HG03520 (cell line): ENCODE measurements at regions not wholly inside any gene's neighbourhood (a gene's known extent, or its start where the extent isn't known, plus 50 kb on each side); places are given as distances from the start of the nearest gene placed in this dataset.
A peak's percentile ranks its signal among the peaks of the same experiment; 100 is the strongest.

Experiments
- ATAC-seq: cut with Tn5 transposase; IDR thresholded peaks from one replicate; pipeline ENCODE4 v1.9.1; 2021; ENCODE audit warnings: mild to moderate bottlenecking, moderate library complexity; ENCODE audit not compliant: unreplicated experiment

- ATAC-seq = no peak
Observed at GRCh38 chr6:119921491-119922010, 572.0 kb upstream of the MAN1A1 start.

GRCh38 chr6:119917186-119917585, 567.6 kb upstream of the MAN1A1 start:
- ATAC-seq = no peak

- no peak for ATAC-seq
Observed at GRCh38 chr6:119915971-119916370, 566.4 kb upstream of the MAN1A1 start.

DNA sequence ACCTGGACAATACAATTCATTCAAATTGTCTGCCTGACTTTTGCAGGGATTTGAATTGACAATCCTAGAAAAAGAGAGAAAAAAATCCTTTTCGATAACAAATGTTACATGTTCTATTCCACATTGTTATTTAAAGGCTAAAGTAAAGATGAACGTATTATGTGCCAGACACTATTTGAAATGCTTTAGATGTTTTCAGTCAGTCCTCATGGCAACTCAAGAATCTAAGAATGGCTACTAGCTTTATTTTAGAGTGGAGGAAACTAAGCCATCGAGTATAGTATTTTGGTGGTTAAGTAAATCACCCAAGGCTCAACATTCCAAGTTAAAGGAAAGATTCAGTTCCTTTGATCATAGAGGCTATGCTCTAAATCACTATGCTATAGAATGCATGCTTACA, 558.6 kb upstream of the MAN1A1 start:
- no peak for ATAC-seq

- no peak for ATAC-seq
Observed at GRCh38 chr6:119902681-119903080, 553.1 kb upstream of the MAN1A1 start.

- ATAC-seq = no peak
Observed at GRCh38 chr6:119896806-119897205, 547.2 kb upstream of the MAN1A1 start.

DNA sequence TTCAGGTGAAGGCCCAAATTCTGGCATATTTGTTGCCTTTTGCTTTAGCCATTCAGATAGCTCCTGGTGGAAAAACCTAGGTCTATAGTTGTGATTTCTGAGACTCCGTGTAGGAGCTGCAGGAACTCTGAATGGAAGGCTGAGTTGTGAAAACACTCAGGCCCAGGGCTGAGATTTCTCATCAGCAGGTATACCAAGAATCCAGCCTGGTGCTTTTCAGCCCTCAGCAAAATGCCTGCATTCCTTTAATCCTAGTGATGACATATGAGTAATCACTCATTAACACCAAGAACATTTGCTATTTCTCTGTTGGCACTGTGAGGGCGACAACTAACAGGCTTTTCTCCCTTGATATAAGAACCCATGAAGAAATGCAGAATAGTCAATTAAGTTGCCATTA, 546.1 kb upstream of the MAN1A1 start:
- ATAC-seq = no peak

- ATAC-seq = no peak
Observed at GRCh38 chr6:119894811-119895210, 545.2 kb upstream of the MAN1A1 start.

DNA sequence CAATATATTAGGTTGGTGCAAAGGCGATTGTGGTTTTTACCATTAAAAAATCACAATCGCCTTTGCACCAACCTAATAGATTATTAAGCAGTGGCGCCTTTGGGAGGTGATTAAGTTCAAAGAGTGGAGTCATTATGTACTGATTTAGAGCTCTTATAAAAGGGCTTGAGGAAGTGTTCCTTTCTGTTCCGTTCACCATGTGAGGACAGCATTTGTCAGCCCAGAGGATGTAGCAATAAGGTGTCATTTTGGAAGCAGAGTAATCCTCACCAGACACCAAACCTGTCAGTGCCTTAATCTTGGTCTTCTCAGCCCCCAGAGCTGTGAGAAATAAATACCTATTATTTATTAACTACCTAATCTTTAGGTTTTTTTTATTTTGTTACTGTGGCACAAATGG, 542.1 kb upstream of the MAN1A1 start:
- no peak for ATAC-seq

GRCh38 chr6:119891206-119891605, 541.6 kb upstream of the MAN1A1 start:
- ATAC-seq = no peak

- ATAC-seq = peak; percentile 49
Observed at GRCh38 chr6:119890470-119890869, 540.9 kb upstream of the MAN1A1 start.

DNA sequence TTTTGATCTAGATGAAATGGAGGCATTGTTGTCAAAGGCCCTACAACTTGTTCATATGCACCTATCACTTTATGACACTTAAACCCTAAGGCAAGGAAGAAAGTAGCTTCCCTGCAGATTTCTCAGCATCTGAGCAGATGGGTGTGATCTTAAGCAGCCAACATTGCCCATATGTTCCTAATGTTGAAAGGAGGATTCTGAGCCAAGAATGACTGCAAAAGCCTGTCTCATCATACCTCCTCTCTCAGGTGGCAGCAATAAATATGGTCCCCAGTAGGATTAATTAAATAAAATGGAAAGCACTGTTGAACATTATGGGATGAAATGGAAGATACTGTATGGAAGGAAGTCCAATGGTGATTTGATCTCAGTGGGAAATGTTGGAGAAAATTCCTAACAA, 538.1 kb upstream of the MAN1A1 start:
- ATAC-seq = no peak

- ATAC-seq = no peak
Observed at GRCh38 chr6:119881416-119881815, 531.9 kb upstream of the MAN1A1 start.

DNA sequence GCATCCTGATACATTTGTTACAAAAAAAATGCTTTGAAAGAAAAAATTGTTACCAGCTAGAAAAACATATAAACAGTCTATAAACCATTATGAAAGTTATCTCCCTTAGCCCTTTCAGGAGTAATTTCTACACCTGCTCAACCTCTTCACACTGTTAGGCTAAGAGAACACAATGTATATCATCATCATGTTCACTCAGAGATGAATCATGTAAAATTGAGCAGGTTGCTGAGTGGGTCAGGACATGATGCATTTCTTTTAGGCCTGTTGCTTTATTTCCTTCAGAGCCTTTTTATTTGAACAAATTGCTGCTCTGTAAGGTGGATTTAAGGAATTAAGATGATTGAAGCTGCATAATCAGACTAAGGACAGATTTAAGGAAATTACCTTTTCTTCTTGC, 531.3 kb upstream of the MAN1A1 start:
- no peak for ATAC-seq

DNA sequence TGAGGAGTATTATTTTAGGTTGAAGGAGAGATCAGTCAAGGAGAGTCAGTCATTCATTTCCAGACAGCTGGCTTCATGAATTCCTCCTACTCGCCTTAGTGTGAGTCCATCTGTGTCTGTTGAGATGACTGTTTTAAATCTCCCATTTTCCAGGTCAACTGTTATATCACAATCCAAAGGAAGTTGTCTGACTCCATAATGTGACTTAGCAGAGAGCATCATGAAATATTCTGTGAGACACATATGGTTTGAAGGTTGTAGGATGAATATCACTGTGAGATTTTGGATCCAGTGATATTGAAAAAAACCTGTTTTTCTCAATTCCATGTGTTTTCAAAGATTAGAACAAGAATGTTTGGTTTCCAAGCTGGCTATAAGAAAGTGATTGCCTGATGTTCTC, 530.2 kb upstream of the MAN1A1 start:
- no peak for ATAC-seq

GRCh38 chr6:119874381-119874780, 524.8 kb upstream of the MAN1A1 start:
- no peak for ATAC-seq

DNA sequence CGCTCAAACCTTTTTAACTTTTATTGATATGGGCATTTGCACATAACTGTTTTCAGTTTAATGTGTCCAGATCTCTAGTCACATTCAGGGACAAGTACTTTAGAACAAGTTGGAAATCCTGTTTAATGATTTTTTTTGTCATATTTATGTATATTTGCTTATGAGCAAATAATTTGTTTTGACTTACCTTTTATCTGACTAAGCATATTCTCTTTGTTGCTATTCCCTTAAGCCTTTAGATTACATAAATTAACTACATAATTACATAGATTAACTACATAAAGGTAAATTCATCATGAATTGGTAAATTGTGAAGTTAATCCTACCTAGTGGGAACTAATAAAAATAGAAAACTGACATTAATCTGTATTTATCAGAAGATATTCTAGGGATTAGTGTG, 523.5 kb upstream of the MAN1A1 start:
- ATAC-seq = no peak

- ATAC-seq = no peak
Observed at GRCh38 chr6:119871520-119871919, 522.0 kb upstream of the MAN1A1 start.

DNA sequence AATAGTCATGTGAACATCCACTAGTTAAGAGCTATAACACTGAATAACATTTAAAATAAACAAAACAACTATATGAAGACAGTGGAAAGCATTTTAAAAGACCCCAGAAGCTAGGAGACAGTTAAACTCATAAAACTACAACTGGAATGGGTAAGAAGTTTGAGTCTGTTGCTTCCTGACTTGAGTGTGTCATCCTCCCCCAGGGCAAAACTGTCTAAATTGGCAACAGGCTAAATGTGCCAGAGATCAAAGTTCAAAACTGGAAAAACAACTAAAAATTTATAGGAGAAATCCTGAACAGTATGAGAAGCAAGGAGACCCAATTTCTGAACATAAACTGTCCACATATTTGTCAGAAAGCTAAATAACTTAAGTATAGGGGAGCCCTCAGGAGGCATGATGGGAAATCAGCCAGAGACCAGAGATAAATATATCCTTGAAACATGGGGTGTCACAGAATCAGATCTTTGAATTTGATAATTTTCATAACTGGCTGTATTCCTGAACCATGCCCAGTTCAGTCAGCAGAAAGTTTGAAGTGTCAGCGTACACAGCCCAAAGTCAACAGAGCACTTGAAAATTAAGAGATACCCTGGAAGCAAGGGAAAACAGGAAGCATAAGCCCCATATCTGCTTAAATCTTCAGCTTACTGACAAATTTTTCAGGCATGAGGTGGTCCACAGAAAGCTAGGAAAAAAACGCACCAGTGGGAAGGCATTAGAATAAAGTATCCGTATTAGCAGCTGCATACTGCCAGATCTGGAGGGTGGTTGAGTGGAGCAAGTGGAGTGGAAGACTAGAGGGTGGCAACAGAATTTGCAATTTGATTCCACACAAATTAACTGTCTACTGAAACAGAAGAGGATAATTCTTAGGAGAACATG, 516.1 kb upstream of the MAN1A1 start:
- ATAC-seq = no peak

- ATAC-seq = no peak
Observed at GRCh38 chr6:119862719-119863118, 513.2 kb upstream of the MAN1A1 start.

GRCh38 chr6:119858901-119859300, 509.3 kb upstream of the MAN1A1 start:
- ATAC-seq = no peak

DNA sequence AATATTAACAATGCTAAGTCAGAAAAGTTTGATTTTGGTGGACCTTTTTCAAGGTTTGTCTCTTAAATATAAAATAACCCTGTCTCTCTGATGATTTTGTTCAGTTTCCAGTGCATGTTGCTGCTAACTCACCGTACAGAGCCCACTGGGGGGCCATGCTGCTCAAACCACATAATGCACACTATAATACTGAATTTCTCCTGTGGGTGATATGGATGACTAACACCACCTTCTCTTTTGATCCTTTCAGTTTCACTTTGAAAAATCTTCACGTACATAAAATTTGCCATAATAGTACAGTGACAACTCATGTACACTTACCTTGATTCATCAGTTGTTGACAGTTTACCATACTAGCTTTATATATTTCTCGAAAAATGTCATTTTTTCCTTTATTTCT, 506.6 kb upstream of the MAN1A1 start:
- peak; percentile 76 for ATAC-seq

GRCh38 chr6:119848696-119849095, 499.1 kb upstream of the MAN1A1 start:
- ATAC-seq = no peak
